Neural cell (in vitro differentiated cells): ENCODE measurements at regions not wholly inside any gene's neighbourhood (a gene's known extent, or its start where the extent isn't known, plus 50 kb on each side); places are given as distances from the start of the nearest gene placed in this dataset.

Source experiments
- H2AFZ ChIP-seq: fragments of 200-600, 300-800 bp; sonication (generic), shearing (Covaris generic); 2 replicates; pipeline ENCODE4 v1.6.0; 2014; ENCODE audit warnings: low read depth, mild to moderate bottlenecking, antibody characterized with exemption, low read length, moderate library complexity
- H3F3A ChIP-seq: fragments of 200-600 bp; shearing (Covaris generic); 2 replicates; pipeline ENCODE4 v1.6.1; 2016; ENCODE audit warnings: mild to moderate bottlenecking, moderate library complexity, mixed read lengths, antibody characterized with exemption, low read length; ENCODE audit not compliant: insufficient read depth, poor library complexity, severe bottlenecking
- H3K27ac ChIP-seq: fragments of 200-600, 300-800 bp; sonication (generic), shearing (Covaris generic); 2 replicates; pipeline ENCODE4 v1.5.1; 2014; ENCODE audit warnings: mild to moderate bottlenecking, low read length, moderate library complexity
- H3K27me3 ChIP-seq: fragments of 300-800, 200-600 bp; sonication (generic), shearing (Covaris generic); 2 replicates; pipeline ENCODE4 v1.6.0; 2014; ENCODE audit warnings: mild to moderate bottlenecking, low read depth, low read length, moderate library complexity; ENCODE audit not compliant: insufficient read depth
- H3K36me3 ChIP-seq: fragments of 300-800, 200-600 bp; sonication (generic), shearing (Covaris generic); 2 replicates; pipeline ENCODE4 v1.5.1; 2014; ENCODE audit warnings: mild to moderate bottlenecking, antibody characterized with exemption, low read length, moderate library complexity; ENCODE audit not compliant: insufficient read depth
- H3K4me2 ChIP-seq: fragments of 300-800, 200-600 bp; sonication (generic), shearing (Covaris generic); 2 replicates; pipeline ENCODE4 v1.6.0; 2014; ENCODE audit warnings: mild to moderate bottlenecking, low read length
- H3K4me3 ChIP-seq: fragments of 300-800, 200-600 bp; sonication (generic), shearing (Covaris generic); 2 replicates; pipeline ENCODE4 v1.5.1; 2014; ENCODE audit warnings: mild to moderate bottlenecking, low read length, moderate library complexity
- H3K79me2 ChIP-seq: fragments of 200-600 bp; shearing (Covaris generic); replicated peaks from 2 replicates; pipeline ENCODE4 v1.6.0; 2014; ENCODE audit warnings: mild to moderate bottlenecking, low read length, moderate library complexity; ENCODE audit not compliant: insufficient read depth
- H3K9ac ChIP-seq: fragments of 300-800, 200-600 bp; sonication (generic), shearing (Covaris generic); 2 replicates; pipeline ENCODE4 v1.6.1; 2016; ENCODE audit warnings: mild to moderate bottlenecking, low read length, mixed read lengths
- H3K9me2 ChIP-seq: fragments of 200-600 bp; shearing (Covaris generic); 2 replicates; pipeline ENCODE4 v1.6.1; 2016; ENCODE audit warnings: mild to moderate bottlenecking, low read length, mixed read lengths; ENCODE audit not compliant: insufficient read depth
- H3K9me3 ChIP-seq: fragments of 200-600, 300-800 bp; sonication (generic), shearing (Covaris generic); 2 replicates; pipeline ENCODE4 v1.6.1; 2016; ENCODE audit warnings: mild to moderate bottlenecking, mixed run types, low read length, moderate library complexity, mixed read lengths
- H4K20me1 ChIP-seq: fragments of 200-600 bp; shearing (Covaris generic); 2 replicates; pipeline ENCODE4 v1.6.1; 2016; ENCODE audit warnings: mild to moderate bottlenecking, mixed run types; ENCODE audit not compliant: insufficient read depth
- EP300 ChIP-seq: fragments of 450-650 bp; conservative IDR thresholded peaks from 2 replicates; pipeline ENCODE4 v1.6.1; 2014; ENCODE audit warnings: antibody characterized with exemption, mild to moderate bottlenecking, moderate library complexity; ENCODE audit not compliant: poor library complexity, severe bottlenecking
- EZH2 ChIP-seq: fragments of 200-600, 300-800 bp; shearing (Covaris generic), sonication (generic); IDR thresholded peaks from 2 replicates; pipeline ENCODE4 v1.6.1; 2014; ENCODE audit warnings: antibody characterized with exemption, low read length, borderline replicate concordance, mild to moderate bottlenecking; ENCODE audit not compliant: insufficient read depth, poor library complexity, severe bottlenecking
- MXI1 ChIP-seq: fragments of 450-650 bp; conservative IDR thresholded peaks from 2 replicates; pipeline ENCODE4 v1.6.1; 2014; ENCODE audit warnings: antibody characterized with exemption, mild to moderate bottlenecking; ENCODE audit not compliant: poor library complexity, severe bottlenecking
- POLR2AphosphoS5 ChIP-seq: IDR thresholded peaks from 2 replicates; pipeline ENCODE4 v1.6.1; 2012
- RAD21 ChIP-seq: fragments of 450-650 bp; conservative IDR thresholded peaks from 2 replicates; pipeline ENCODE4 v1.6.1; 2014; ENCODE audit warnings: antibody characterized with exemption, mild to moderate bottlenecking, moderate library complexity
- SMC3 ChIP-seq: fragments of 450-650 bp; conservative IDR thresholded peaks from 2 replicates; pipeline ENCODE4 v1.6.1; 2014; ENCODE audit warnings: antibody characterized with exemption, mild to moderate bottlenecking, moderate library complexity; ENCODE audit not compliant: poor library complexity
- TAF1 ChIP-seq: IDR thresholded peaks from 2 replicates; pipeline ENCODE4 v1.6.1; 2012; ENCODE audit warnings: low read depth
- TF ChIP-seq, protein P1 (sequence below): IDR thresholded peaks from 2 replicates; pipeline ENCODE4 v1.6.1; 2012; ENCODE audit warnings: borderline replicate concordance
- TF ChIP-seq, protein P2 (sequence below): fragments of 450-650 bp; IDR thresholded peaks from 2 replicates; pipeline ENCODE4 v1.5.1; 2014; ENCODE audit warnings: antibody characterized with exemption, mild to moderate bottlenecking, moderate library complexity; ENCODE audit not compliant: poor library complexity, severe bottlenecking

DNA sequence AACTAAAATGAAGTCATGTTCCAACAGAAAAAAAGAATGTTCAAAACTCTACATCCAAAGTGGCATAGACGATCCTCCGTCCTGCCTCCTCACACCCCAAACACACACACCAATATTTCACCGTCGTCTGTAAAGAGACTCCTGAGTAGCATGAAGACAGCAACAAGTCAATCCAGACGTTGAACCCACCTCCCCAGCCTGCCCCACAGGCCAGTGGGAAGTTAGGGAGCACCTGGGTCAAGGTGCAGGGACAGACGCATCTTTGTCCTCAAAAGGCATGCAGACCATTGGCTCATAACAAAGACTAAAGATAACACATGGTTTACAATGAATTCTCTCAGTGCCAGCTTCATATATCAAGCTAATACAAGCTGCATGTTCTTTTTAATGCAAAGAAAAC is 396.5 kb downstream of the TCERG1L start:
- no peak for TF ChIP-seq MXI1
- TF ChIP-seq POLR2AphosphoS5 = no peak
- TF ChIP-seq EZH2 = no peak
- TF ChIP-seq EP300 = no peak
- TF ChIP-seq SMC3 = no peak
- TF ChIP-seq, protein P1, sequence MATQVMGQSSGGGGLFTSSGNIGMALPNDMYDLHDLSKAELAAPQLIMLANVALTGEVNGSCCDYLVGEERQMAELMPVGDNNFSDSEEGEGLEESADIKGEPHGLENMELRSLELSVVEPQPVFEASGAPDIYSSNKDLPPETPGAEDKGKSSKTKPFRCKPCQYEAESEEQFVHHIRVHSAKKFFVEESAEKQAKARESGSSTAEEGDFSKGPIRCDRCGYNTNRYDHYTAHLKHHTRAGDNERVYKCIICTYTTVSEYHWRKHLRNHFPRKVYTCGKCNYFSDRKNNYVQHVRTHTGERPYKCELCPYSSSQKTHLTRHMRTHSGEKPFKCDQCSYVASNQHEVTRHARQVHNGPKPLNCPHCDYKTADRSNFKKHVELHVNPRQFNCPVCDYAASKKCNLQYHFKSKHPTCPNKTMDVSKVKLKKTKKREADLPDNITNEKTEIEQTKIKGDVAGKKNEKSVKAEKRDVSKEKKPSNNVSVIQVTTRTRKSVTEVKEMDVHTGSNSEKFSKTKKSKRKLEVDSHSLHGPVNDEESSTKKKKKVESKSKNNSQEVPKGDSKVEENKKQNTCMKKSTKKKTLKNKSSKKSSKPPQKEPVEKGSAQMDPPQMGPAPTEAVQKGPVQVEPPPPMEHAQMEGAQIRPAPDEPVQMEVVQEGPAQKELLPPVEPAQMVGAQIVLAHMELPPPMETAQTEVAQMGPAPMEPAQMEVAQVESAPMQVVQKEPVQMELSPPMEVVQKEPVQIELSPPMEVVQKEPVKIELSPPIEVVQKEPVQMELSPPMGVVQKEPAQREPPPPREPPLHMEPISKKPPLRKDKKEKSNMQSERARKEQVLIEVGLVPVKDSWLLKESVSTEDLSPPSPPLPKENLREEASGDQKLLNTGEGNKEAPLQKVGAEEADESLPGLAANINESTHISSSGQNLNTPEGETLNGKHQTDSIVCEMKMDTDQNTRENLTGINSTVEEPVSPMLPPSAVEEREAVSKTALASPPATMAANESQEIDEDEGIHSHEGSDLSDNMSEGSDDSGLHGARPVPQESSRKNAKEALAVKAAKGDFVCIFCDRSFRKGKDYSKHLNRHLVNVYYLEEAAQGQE = no peak
- TF ChIP-seq TAF1 = no peak
- Histone ChIP-seq H3K4me3 (no peak overlapping the region), H3K4me2 (no peak overlapping the region), H3K9ac (no peak overlapping the region), H3K9me2 (no peaks in the 10 kb centered on the region), H3K27ac (no peak overlapping the region), H4K20me1 (no peaks in the 10 kb centered on the region), H3F3A (no peaks in the 10 kb centered on the region), H2AFZ (no peak overlapping the region), H3K27me3 (no peaks in the 10 kb centered on the region), H3K79me2 (no peaks in the 10 kb centered on the region), H3K9me3 (no peaks in the 10 kb centered on the region), H3K36me3 (no peaks in the 10 kb centered on the region)

DNA sequence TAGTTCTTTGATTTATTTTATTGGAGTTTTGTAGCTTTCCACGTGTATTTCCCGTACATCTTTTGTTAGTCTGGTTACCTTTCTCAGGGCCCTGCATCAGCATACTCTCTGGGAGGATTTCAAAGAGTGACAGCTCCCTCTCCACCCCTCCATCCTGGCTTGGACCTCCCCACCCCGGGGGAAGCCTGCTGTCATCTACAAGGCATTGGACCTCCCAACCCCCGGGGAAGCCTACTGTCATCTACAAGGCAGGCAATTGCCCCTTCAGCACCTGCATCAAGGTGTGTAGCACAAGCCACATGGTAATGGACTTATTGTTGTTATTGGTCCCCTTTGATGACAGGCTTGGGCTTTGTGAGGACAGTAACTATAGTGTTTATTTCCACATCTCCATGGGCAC is 390.1 kb downstream of the TCERG1L start:
- no peak overlapping the region for H3K9ac ChIP-seq
- no peak overlapping the region for H2AFZ ChIP-seq
- H3K27me3 ChIP-seq = no peaks in the 10 kb centered on the region
- no peaks in the 10 kb centered on the region for H3F3A ChIP-seq
- TF ChIP-seq SMC3 = no peak
- no peak for TF ChIP-seq EZH2
- H3K79me2 ChIP-seq = no peaks in the 10 kb centered on the region
- H3K4me3 ChIP-seq = no peak overlapping the region
- no peaks in the 10 kb centered on the region for H4K20me1 ChIP-seq
- no peak overlapping the region for H3K4me2 ChIP-seq
- no peak overlapping the region for H3K27ac ChIP-seq
- no peaks in the 10 kb centered on the region for H3K9me3 ChIP-seq
- no peaks in the 10 kb centered on the region for H3K9me2 ChIP-seq
- no peaks in the 10 kb centered on the region for H3K36me3 ChIP-seq

DNA sequence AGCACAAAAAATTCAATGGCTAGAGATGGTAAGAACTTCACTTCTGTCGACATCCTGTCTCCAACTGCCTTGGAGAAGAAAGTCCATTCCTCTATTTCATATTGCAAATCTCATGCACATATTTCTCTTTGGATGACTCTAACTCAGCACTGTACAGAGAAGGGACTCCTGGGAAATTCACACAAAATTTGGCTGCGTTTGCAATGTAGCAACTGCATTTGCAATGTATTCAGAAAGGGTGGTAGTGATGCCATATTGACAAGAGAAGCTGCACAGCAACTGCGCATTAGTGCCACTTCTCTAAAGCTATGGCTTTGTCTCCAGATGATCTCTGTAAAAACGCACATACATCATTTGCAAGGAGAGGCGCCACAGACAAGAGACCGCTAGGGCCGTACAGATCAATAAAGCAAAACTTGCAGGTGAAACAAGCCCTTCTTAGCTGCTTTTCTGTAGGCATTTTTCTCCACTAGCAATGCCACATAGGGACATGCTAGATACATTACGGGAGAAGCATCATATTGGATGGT is 389.5 kb downstream of the TCERG1L start:
- Histone ChIP-seq H3K4me2 (no peak overlapping the region), H3K36me3 (no peaks in the 10 kb centered on the region), H3K27me3 (no peaks in the 10 kb centered on the region), H2AFZ (no peak overlapping the region), H3F3A (no peaks in the 10 kb centered on the region), H3K9me2 (no peaks in the 10 kb centered on the region), H3K9me3 (no peaks in the 10 kb centered on the region), H3K9ac (no peak overlapping the region), H4K20me1 (no peaks in the 10 kb centered on the region), H3K79me2 (no peaks in the 10 kb centered on the region), H3K27ac (no peak overlapping the region), H3K4me3 (no peak overlapping the region)
- TF ChIP-seq EP300 (no peak), RAD21 (no peak), MXI1 (no peak), SMC3 (no peak), EZH2 (no peak), POLR2AphosphoS5 (no peak), TAF1 (no peak)
- TF ChIP-seq, protein P1 = no peak
- TF ChIP-seq, protein P2, sequence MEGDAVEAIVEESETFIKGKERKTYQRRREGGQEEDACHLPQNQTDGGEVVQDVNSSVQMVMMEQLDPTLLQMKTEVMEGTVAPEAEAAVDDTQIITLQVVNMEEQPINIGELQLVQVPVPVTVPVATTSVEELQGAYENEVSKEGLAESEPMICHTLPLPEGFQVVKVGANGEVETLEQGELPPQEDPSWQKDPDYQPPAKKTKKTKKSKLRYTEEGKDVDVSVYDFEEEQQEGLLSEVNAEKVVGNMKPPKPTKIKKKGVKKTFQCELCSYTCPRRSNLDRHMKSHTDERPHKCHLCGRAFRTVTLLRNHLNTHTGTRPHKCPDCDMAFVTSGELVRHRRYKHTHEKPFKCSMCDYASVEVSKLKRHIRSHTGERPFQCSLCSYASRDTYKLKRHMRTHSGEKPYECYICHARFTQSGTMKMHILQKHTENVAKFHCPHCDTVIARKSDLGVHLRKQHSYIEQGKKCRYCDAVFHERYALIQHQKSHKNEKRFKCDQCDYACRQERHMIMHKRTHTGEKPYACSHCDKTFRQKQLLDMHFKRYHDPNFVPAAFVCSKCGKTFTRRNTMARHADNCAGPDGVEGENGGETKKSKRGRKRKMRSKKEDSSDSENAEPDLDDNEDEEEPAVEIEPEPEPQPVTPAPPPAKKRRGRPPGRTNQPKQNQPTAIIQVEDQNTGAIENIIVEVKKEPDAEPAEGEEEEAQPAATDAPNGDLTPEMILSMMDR = no peak
